Mesothelial cell of epicardium (in vitro differentiated cells): ENCODE measurements at regions not wholly inside any gene's neighbourhood (a gene's known extent, or its start where the extent isn't known, plus 50 kb on each side); places are given as distances from the start of the nearest gene placed in this dataset.

Experiments used
- DNase-seq, 2 experiments: peaks; one replicate each; pipeline ENCODE4 v3.0.0; 2021; ENCODE audit warnings: low spot score in 2 of 2; ENCODE audit not compliant: unreplicated experiment in 2 of 2
- H3K27ac Mint-ChIP-seq: 2 replicates; pipeline ENCODE4 v1.8.0; 2021; ENCODE audit warnings: mixed read lengths
- H3K27me3 Mint-ChIP-seq: 2 replicates; pipeline ENCODE4 v1.8.0; 2021; ENCODE audit warnings: low read depth, mixed read lengths
- H3K36me3 Mint-ChIP-seq: 2 replicates; pipeline ENCODE4 v1.8.0; 2021; ENCODE audit warnings: mixed read lengths
- H3K4me1 Mint-ChIP-seq: 2 replicates; pipeline ENCODE4 v1.8.0; 2021; ENCODE audit warnings: mixed read lengths
- H3K4me3 Mint-ChIP-seq: 2 replicates; pipeline ENCODE4 v1.8.0; 2021; ENCODE audit warnings: mild to moderate bottlenecking, moderate library complexity, mixed read lengths
- H3K9me3 Mint-ChIP-seq: 2 replicates; pipeline ENCODE4 v1.8.0; 2021; ENCODE audit warnings: mixed read lengths
- TF ChIP-seq, protein P1 (sequence below): fragments of 200-600 bp; sonication (generic); IDR thresholded peaks from one replicate; pipeline ENCODE4 v1.5.0; 2021; ENCODE audit warnings: antibody characterized with exemption; ENCODE audit not compliant: unreplicated experiment

DNA sequence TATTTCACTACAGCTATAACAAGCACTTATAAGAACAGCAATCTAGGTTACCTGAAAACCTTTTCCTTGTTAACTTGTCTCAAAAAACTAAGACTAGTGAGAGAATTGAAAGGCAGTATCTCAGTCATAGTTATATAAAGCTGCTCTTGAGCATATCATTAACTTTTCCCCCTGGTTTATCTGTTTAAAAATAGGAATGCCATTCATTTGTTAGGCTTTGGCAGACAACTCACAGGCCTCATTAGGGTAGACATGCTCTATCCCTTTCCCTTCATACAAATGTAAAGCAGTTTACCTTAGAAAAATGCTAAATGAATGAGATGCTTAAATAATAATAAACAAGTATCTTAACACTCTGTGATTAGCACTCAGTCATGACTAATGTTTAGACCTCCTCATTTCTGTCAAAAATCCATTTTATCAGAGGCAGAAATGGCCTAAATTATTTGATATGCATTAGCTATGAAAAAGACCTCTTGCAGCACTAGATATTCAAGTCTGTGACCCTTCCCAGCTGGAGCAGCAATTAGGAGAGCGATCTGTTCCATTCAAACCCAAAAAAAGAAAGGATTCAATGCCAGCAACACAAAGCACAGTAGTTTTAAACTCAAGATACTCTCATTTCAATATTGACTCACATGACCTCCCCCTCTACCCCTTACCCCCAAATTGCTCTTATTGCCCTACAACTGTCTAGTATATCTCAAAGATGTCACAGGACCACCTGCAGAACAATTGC, 1578.8 kb upstream of the WWC1 start:
- no peaks in the 10 kb centered on the region for H3K27me3 Mint-ChIP-seq
- H3K4me3 Mint-ChIP-seq = no peak overlapping the region
- TF ChIP-seq, protein P1, sequence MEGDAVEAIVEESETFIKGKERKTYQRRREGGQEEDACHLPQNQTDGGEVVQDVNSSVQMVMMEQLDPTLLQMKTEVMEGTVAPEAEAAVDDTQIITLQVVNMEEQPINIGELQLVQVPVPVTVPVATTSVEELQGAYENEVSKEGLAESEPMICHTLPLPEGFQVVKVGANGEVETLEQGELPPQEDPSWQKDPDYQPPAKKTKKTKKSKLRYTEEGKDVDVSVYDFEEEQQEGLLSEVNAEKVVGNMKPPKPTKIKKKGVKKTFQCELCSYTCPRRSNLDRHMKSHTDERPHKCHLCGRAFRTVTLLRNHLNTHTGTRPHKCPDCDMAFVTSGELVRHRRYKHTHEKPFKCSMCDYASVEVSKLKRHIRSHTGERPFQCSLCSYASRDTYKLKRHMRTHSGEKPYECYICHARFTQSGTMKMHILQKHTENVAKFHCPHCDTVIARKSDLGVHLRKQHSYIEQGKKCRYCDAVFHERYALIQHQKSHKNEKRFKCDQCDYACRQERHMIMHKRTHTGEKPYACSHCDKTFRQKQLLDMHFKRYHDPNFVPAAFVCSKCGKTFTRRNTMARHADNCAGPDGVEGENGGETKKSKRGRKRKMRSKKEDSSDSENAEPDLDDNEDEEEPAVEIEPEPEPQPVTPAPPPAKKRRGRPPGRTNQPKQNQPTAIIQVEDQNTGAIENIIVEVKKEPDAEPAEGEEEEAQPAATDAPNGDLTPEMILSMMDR = no peak
- peaks cover 10% of the 10 kb centered on the region for H3K9me3 Mint-ChIP-seq
- H3K27ac Mint-ChIP-seq = no peak overlapping the region
- peaks cover 7% of the 10 kb centered on the region for H3K4me1 Mint-ChIP-seq
- H3K36me3 Mint-ChIP-seq = no peaks in the 10 kb centered on the region
- DNase-seq = no peak

DNA sequence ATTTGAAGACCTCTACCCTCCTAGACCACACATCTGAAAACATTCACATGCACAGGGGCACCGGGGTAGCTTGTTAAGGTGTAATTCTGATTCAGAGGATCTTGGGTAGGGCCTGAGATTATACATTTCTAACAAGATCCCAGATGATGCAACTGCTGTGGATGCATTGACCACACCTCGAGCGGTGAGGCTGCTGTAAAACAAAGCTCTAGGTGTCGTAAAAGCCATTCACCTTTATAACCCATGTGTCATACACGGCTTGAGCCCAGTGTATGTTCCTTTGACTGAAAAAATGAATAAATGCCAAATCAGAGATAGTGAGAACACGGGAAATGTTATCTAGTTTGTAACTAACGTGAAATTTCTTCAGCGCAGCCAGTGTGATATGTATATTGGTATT, 1578.2 kb upstream of the WWC1 start:
- H3K27me3 Mint-ChIP-seq = no peaks in the 10 kb centered on the region
- TF ChIP-seq, protein P1 = no peak
- no peaks in the 10 kb centered on the region for H3K36me3 Mint-ChIP-seq
- H3K4me1 Mint-ChIP-seq = peaks cover 3% of the 10 kb centered on the region
- H3K27ac Mint-ChIP-seq = no peak overlapping the region
- DNase-seq = no peak
- peaks cover 10% of the 10 kb centered on the region for H3K9me3 Mint-ChIP-seq
- no peak overlapping the region for H3K4me3 Mint-ChIP-seq

DNA sequence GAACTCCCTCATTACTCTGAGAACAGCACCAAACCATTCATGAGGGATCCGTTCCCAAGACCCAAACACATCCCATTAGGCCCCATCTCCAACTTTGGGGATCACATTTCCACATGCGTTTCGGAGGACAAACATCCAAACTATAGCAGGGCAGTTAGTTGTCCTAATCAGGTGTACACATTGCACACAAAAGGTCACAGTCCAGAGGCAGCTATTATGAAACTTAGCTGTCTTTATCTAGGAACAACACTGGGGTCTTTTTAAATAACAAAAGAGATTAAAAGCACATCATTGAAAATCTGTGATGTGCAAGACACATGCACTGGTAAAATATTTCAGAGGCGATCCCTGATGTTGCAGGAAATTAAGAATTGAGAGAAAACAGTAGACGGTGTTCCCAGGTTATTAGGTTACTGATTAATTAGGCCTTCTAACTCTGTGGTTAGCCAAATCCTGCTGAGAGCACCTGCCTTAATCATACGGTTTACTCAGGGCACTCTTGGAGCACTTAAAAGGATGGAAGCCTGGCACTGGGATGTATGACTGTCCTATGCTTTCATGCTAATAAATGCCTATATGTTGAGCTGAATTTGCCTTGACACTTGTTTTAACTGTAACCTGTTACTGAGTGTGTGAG, 1574.5 kb upstream of the WWC1 start:
- Mint-ChIP-seq H3K27me3 (no peaks in the 10 kb centered on the region), H3K4me1 (no peaks in the 10 kb centered on the region), H3K36me3 (no peaks in the 10 kb centered on the region), H3K9me3 (peaks cover 13% of the 10 kb centered on the region), H3K27ac (no peak overlapping the region), H3K4me3 (no peak overlapping the region)
- TF ChIP-seq, protein P1 = no peak
- DNase-seq = no peak

DNA sequence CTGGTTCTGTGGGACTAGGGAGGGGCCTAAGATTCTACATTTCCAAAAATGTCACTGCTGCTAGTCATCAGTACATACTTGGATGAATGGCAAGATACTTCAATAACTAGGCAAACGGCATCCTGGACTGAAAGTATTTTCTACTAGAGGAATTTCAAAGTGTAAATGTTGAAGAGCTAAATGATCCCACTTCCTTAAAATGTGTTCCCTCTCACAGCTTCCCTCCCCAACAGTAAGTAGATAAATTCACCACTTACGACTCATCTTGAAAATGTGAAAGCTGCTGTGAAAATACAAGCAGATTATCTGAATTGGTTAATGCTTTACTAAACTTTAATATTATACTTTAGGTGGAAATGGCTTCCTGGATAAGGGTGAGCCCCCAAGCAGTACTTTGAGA, 1571.5 kb upstream of the WWC1 start:
- Mint-ChIP-seq H3K9me3 (peaks cover 3% of the 10 kb centered on the region), H3K4me1 (no peaks in the 10 kb centered on the region), H3K36me3 (no peaks in the 10 kb centered on the region), H3K27me3 (no peaks in the 10 kb centered on the region), H3K27ac (no peak overlapping the region), H3K4me3 (no peak overlapping the region)
- no peak for DNase-seq
- TF ChIP-seq, protein P1 = no peak

DNA sequence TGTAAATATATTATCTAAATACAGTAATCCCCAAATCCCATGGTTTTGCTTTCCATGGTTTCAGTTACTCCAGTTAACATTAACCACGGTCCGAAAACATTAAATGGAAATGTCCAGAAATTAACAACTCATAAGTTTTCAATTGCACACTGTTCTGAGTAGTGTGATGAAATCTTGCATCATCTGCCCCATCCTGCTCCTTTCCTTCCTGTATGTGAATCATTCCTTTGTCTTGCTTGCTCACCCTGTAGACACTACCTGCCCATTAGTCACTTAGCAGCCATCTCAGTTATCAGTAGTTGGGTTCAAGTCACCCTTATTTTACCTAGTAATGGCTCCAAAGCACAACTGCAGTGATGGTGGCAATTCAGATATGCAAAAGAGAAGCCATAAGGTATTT, 1568.5 kb upstream of the WWC1 start:
- DNase-seq = no peak
- H3K4me3 Mint-ChIP-seq = no peak overlapping the region
- peaks cover 8% of the 10 kb centered on the region for H3K4me1 Mint-ChIP-seq
- no peaks in the 10 kb centered on the region for H3K36me3 Mint-ChIP-seq
- TF ChIP-seq, protein P1 = no peak
- no peak overlapping the region for H3K27ac Mint-ChIP-seq
- H3K9me3 Mint-ChIP-seq = peaks cover 3% of the 10 kb centered on the region
- H3K27me3 Mint-ChIP-seq = no peaks in the 10 kb centered on the region
